ENCODE measurements at regions not wholly inside any gene's neighbourhood (a gene's known extent, or its start where the extent isn't known, plus 50 kb on each side); places are given as distances from the start of the nearest gene placed in this dataset.

DNA sequence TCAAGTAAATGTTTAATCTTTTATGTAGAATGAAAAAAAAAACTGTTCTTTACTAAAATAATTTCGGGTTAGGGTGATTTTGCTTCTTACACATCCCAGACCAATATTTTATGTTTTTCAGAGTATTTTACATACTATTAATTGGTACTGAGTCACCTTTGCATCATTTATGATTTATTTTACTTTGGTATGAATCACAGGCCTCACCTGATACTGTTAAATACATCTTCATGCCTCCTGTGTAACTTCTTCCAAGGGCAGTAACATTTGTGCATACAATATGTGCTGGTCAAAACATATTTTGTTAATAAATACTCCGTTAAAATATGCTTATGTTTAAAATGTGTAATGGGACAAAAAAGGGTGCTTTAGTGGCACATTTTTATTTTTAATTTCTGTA lies 529.6 kb downstream of the ZNF674 start:
- Histone ChIP-seq H3K23ac (ENCODE audit: low read depth, low read length) (no peak overlapping the region), H3K14ac (replicated peaks; ENCODE audit: low read depth, low read length) (no peak overlapping the region), H3K9me3 (ENCODE audit: control insufficient read depth, insufficient read depth, low read length) (no peaks in the 10 kb centered on the region), H2AFZ (replicated peaks; ENCODE audit: low read length, poor library complexity) (no peak overlapping the region), H2BK120ac (ENCODE audit: low read depth, low read length) (no peak overlapping the region), H4K20me1 (ENCODE audit: insufficient read depth, low read length) (no peaks in the 10 kb centered on the region), H3K4me2 (ENCODE audit: low read depth, low read length) (no peak overlapping the region), H2AK5ac (ENCODE audit: low read depth, low read length) (no peak overlapping the region), H3K4me3 (ENCODE audit: insufficient read depth, low read depth, low read length) (no peak overlapping the region), H3K79me1 (ENCODE audit: low read depth in 1 of 2, low read length in 2 of 2) (no peaks in the 10 kb centered on the region), H2BK20ac (ENCODE audit: low read depth, low read length) (no peak overlapping the region), H2AK9ac (replicated peaks; ENCODE audit: low read depth, low read length, poor library complexity) (no peak overlapping the region), H3K18ac (ENCODE audit: low read depth, low read length) (no peak overlapping the region), H2BK5ac (ENCODE audit: low read depth, low read length, poor library complexity, severe bottlenecking) (no peak overlapping the region), H3K4me1 (ENCODE audit: control insufficient read depth, insufficient read depth, low read length) (no peaks in the 10 kb centered on the region), H3K27ac (ENCODE audit: insufficient read depth, low read length) (no peak overlapping the region), H3K9me1 (ENCODE audit: insufficient read depth, low read length) (no peaks in the 10 kb centered on the region), H2BK15ac (ENCODE audit: low read depth, low read length) (no peak overlapping the region), H3K9ac (ENCODE audit: low read depth, low read length) (no peak overlapping the region), H3K36me3 (ENCODE audit: control insufficient read depth, insufficient read depth, low read length) (no peaks in the 10 kb centered on the region), H4K91ac (ENCODE audit: insufficient read depth, low read depth, low read length) (no peak overlapping the region), H3K27me3 (ENCODE audit: control insufficient read depth, insufficient read depth, low read length) (peaks cover 5% of the 10 kb centered on the region), H4K8ac (ENCODE audit: low read depth in 2 of 2, low read length in 2 of 2) (no peak overlapping the region), H3K56ac (ENCODE audit: extremely low read depth, insufficient read depth, low read length) (no peak overlapping the region), H4K5ac (ENCODE audit: low read depth, low read length) (no peak overlapping the region), H3K4ac (ENCODE audit: low read depth, low read length) (no peak overlapping the region)
- ATAC-seq (ENCODE audit: low read depth), result no peak
- DNase-seq, result no peak
- WGBS, 2 experiments (ENCODE audit: extremely low coverage in 2 of 2, insufficient read length in 1 of 2), result no CpG with 5 or more reads among the region's 2 CpGs
- POLR2A ChIA-PET (ENCODE audit: unreplicated experiment), result no interaction called here
- dilution Hi-C loops (cut with HindIII; ENCODE audit: low sequenced_read_pairs, unreplicated experiment), result no loop called here
- intact Hi-C loops (cut with micrococcal nuclease), result no loop called here
- CTCF ChIA-PET, result no interaction called here
- in situ Hi-C loops (cut with MboI; ENCODE audit: low sequenced_read_pairs), result no loop called here
- TF ChIP-seq SMC3 (IDR thresholded peaks at IDR 0.05; ENCODE audit: low read depth, low read length), result no peak
- no peak for TF ChIP-seq MAFK (IDR thresholded peaks at IDR 0.05; ENCODE audit: low read depth, low read length)
- no peak for TF ChIP-seq USF2 (IDR thresholded peaks at IDR 0.05; ENCODE audit: low read depth, low read length)
- no TSS peak for BruUV-seq (replicated peaks)

All from IMR-90 (cell line).